ENCODE measurements at regions not wholly inside any gene's neighbourhood (a gene's known extent, or its start where the extent isn't known, plus 50 kb on each side); places are given as distances from the start of the nearest gene placed in this dataset.

DNA sequence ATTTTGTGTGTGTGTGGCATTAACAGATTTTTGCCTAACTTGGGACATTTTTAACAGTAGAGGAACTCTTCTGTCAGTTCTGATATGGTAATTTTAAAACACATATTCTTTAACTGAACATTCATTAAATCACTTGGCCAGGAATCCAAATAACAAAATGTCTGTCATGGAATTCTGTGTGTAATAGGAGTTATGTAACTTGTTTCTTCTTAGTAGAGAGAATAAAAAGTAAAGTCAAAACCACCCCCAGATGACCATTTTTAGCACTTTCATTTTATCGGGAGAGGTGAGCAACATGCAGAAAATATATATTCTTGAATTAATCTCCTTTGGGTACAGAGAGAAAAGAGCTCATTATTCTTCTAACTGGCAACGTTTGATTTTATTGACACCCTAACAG is 1740.3 kb downstream of the STIM2 start:
- DNase-seq = no peak
- Histone ChIP-seq H3K4me1 (no peaks in the 10 kb centered on the region), H3K36me3 (no peaks in the 10 kb centered on the region), H3K27me3 (no peaks in the 10 kb centered on the region), H3K27ac (no peak overlapping the region), H3K9me3 (peaks cover 0 to 4% (median 3%) of the 10 kb centered on the region in 4 donors), H3K4me3 (no peak overlapping the region)
- TF ChIP-seq, protein P1, sequence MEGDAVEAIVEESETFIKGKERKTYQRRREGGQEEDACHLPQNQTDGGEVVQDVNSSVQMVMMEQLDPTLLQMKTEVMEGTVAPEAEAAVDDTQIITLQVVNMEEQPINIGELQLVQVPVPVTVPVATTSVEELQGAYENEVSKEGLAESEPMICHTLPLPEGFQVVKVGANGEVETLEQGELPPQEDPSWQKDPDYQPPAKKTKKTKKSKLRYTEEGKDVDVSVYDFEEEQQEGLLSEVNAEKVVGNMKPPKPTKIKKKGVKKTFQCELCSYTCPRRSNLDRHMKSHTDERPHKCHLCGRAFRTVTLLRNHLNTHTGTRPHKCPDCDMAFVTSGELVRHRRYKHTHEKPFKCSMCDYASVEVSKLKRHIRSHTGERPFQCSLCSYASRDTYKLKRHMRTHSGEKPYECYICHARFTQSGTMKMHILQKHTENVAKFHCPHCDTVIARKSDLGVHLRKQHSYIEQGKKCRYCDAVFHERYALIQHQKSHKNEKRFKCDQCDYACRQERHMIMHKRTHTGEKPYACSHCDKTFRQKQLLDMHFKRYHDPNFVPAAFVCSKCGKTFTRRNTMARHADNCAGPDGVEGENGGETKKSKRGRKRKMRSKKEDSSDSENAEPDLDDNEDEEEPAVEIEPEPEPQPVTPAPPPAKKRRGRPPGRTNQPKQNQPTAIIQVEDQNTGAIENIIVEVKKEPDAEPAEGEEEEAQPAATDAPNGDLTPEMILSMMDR (IDR thresholded peaks at IDR 0.05) = no peak
- TF ChIP-seq EP300 (IDR thresholded peaks at IDR 0.05) (no peak), POLR2A (IDR thresholded peaks at IDR 0.05) (no peak), POLR2AphosphoS5 (IDR thresholded peaks at IDR 0.05) (no peak)
- WGBS, 5 donors = 71 to 83% (median 80%) methylated on average over 2 of the region's 2 CpGs
- intact Hi-C loops (cut with DNase I; ENCODE audit: low total_unique reads) = no loop called here

- Histone ChIP-seq H3K4me1 (no peaks in the 10 kb centered on the region), H3K36me3 (no peaks in the 10 kb centered on the region), H3K9me3 (no peaks in the 10 kb centered on the region), H3K4me3 (no peak overlapping the region), H3K27me3 (no peaks in the 10 kb centered on the region), H3K27ac (no peak overlapping the region)
- WGBS, 5 donors = 59 to 72% (median 61%) methylated on average over 3 of the region's 3 CpGs
- intact Hi-C loops (cut with DNase I; ENCODE audit: low total_unique reads) = no loop called here
- no peak for DNase-seq
- TF ChIP-seq POLR2A (IDR thresholded peaks at IDR 0.05) = no peak
- TF ChIP-seq EP300 (IDR thresholded peaks at IDR 0.05) = no peak
- TF ChIP-seq, protein P1 (IDR thresholded peaks at IDR 0.05) = no peak
- no peak for TF ChIP-seq POLR2AphosphoS5 (IDR thresholded peaks at IDR 0.05)
Measured at GRCh38 chr4:28621591-28621990, 1761.0 kb downstream of the STIM2 start.

DNA sequence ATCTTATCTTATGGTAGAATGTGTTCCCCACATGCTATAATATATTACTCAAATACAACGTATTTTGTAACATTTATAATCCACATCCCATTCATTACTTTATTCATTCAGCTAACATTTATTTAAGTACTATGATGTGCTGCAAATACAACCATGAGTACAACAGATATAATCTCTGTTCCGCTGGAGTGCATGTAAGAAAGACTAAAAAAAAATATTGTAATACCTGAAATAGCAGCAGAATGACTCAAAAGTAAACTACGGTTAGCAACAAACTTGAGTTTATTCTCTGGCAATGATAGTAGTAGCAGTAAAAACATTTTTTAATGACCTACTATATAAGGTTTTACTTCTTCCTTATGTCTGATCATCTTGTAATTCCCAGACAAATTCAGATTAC is 1776.3 kb downstream of the STIM2 start:
- 77 to 87% (median 86%) methylated on average over 3 of the region's 3 CpGs for WGBS, 5 donors
- Histone ChIP-seq H3K27ac (no peak overlapping the region), H3K36me3 (no peaks in the 10 kb centered on the region), H3K9me3 (no peaks in the 10 kb centered on the region), H3K4me3 (no peak overlapping the region), H3K27me3 (no peaks in the 10 kb centered on the region), H3K4me1 (no peaks in the 10 kb centered on the region)
- intact Hi-C loops (cut with DNase I; ENCODE audit: low total_unique reads) = no loop called here
- DNase-seq = no peak
- TF ChIP-seq, protein P1 (IDR thresholded peaks at IDR 0.05) = no peak
- TF ChIP-seq POLR2AphosphoS5 (IDR thresholded peaks at IDR 0.05) (no peak), EP300 (IDR thresholded peaks at IDR 0.05) (no peak), POLR2A (IDR thresholded peaks at IDR 0.05) (no peak)

GRCh38 chr4:28639747-28640146 is 1779.1 kb downstream of the STIM2 start:
- 62 to 89% (median 85%) methylated on average over 2 of the region's 2 CpGs for WGBS, 5 donors
- TF ChIP-seq EP300 (IDR thresholded peaks at IDR 0.05) = no peak
- TF ChIP-seq, protein P1 (IDR thresholded peaks at IDR 0.05) = no peak
- TF ChIP-seq POLR2AphosphoS5 (IDR thresholded peaks at IDR 0.05) = no peak
- no peak for TF ChIP-seq POLR2A (IDR thresholded peaks at IDR 0.05)

More at GRCh38 chr4:28639747-28640146, 1779.1 kb downstream of the STIM2 start:
- no peaks in the 10 kb centered on the region for H3K4me1 ChIP-seq
- no peak overlapping the region for H3K4me3 ChIP-seq
- no peak overlapping the region for H3K27ac ChIP-seq
- DNase-seq = no peak
- no peaks in the 10 kb centered on the region for H3K9me3 ChIP-seq
- intact Hi-C loops (cut with DNase I; ENCODE audit: low total_unique reads) = no loop called here
- H3K36me3 ChIP-seq = no peaks in the 10 kb centered on the region
- H3K27me3 ChIP-seq = no peaks in the 10 kb centered on the region
